ENCODE measurements at regions not wholly inside any gene's neighbourhood (a gene's known extent, or its start where the extent isn't known, plus 50 kb on each side); places are given as distances from the start of the nearest gene placed in this dataset.
"Not testable (repeated sequence)": the region's sequence is repeated elsewhere in the genome, so short reads cannot be mapped to it uniquely, and the experiment has no call there.

DNA sequence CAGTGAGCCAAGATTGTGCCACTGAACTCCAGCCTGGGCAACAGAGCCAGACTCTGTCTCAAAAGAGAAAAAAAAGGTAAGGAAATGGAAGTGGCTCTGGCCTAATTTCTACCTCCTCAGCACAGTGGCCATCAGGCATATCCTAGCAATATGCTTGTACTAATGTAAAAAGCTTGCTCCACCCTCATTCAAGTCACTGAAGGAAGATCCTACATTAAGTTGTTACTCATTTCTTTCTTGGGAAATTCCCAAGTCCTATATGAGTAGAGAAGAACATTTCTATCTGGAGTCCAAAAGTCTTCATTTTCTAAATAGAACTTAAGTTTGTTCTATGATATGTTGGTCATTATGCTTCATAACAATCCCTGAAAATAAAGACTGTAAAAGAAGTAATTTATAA lies 67.3 kb upstream of the HOXC13 start:
- TF ChIP-seq, protein P1, sequence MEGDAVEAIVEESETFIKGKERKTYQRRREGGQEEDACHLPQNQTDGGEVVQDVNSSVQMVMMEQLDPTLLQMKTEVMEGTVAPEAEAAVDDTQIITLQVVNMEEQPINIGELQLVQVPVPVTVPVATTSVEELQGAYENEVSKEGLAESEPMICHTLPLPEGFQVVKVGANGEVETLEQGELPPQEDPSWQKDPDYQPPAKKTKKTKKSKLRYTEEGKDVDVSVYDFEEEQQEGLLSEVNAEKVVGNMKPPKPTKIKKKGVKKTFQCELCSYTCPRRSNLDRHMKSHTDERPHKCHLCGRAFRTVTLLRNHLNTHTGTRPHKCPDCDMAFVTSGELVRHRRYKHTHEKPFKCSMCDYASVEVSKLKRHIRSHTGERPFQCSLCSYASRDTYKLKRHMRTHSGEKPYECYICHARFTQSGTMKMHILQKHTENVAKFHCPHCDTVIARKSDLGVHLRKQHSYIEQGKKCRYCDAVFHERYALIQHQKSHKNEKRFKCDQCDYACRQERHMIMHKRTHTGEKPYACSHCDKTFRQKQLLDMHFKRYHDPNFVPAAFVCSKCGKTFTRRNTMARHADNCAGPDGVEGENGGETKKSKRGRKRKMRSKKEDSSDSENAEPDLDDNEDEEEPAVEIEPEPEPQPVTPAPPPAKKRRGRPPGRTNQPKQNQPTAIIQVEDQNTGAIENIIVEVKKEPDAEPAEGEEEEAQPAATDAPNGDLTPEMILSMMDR (IDR thresholded peaks at IDR 0.05; ENCODE audit: insufficient read depth in 1 of 2, low read depth in 1 of 2, low read length in 1 of 2, severe bottlenecking in 1 of 2, unreplicated experiment in 1 of 2), result no peak
- H3K27me3 Mint-ChIP-seq (ENCODE audit: insufficient read depth, unreplicated experiment), result peaks cover 3% of the 10 kb centered on the region
- no peak overlapping the region for H3K4me3 Mint-ChIP-seq (ENCODE audit: unreplicated experiment)
- H3K9me3 ChIP-seq, result no peaks in the 10 kb centered on the region
- H3K9me3 Mint-ChIP-seq (ENCODE audit: unreplicated experiment), result no peaks in the 10 kb centered on the region
- peaks cover 11% of the 10 kb centered on the region for H3K4me1 Mint-ChIP-seq (ENCODE audit: low read depth, unreplicated experiment)
- H3K4me1 ChIP-seq, result peaks cover 20% of the 10 kb centered on the region
- no peaks in the 10 kb centered on the region for H3K27me3 ChIP-seq (replicated peaks; ENCODE audit: control insufficient read depth, insufficient read depth, low read length)
- POLR2A ChIA-PET, result no interaction called here
- no TSS peak for BruUV-seq (replicated peaks)
- H3K36me3 ChIP-seq (ENCODE audit: control insufficient read depth, insufficient read depth, low read length), result no peaks in the 10 kb centered on the region
- H3K27ac Mint-ChIP-seq (ENCODE audit: unreplicated experiment), result no peak overlapping the region
- CTCF ChIA-PET, result no interaction called here
- intact Hi-C loops (cut with micrococcal nuclease; ENCODE audit: unreplicated experiment), result no loop called here
- H3K36me3 Mint-ChIP-seq (ENCODE audit: insufficient read depth, unreplicated experiment), result no peaks in the 10 kb centered on the region
- no peak overlapping the region for H3K4me3 ChIP-seq (ENCODE audit: low read depth, low read length)
- DNase-seq, result no peak

DNA sequence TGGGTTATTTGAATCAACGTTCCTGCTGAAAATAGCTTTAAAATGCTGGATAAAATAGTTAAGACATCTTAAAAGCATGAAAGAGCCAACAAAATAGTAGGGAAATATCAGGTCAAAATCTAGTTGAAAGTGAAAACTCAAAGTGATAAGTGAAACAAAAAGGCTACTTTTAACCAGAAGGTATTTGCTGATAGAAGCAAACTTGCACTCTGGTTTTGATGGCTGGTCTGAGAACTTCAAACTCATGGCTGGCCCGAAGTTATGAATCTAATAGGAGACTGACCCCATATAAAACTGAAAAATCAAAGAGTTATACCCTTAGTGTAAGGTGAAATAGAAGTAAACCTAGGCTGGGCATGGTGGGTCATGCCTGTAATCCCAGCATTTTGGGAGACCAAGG lies 66.3 kb upstream of the HOXC13 start:
- Mint-ChIP-seq H3K9me3 (ENCODE audit: unreplicated experiment) (no peaks in the 10 kb centered on the region), H3K4me1 (ENCODE audit: low read depth, unreplicated experiment) (peaks cover 11% of the 10 kb centered on the region), H3K36me3 (ENCODE audit: insufficient read depth, unreplicated experiment) (no peaks in the 10 kb centered on the region), H3K4me3 (ENCODE audit: unreplicated experiment) (no peak overlapping the region), H3K27ac (ENCODE audit: unreplicated experiment) (no peak overlapping the region), H3K27me3 (ENCODE audit: insufficient read depth, unreplicated experiment) (peaks cover 3% of the 10 kb centered on the region)
- Histone ChIP-seq H3K9me3 (no peaks in the 10 kb centered on the region), H3K36me3 (ENCODE audit: control insufficient read depth, insufficient read depth, low read length) (no peaks in the 10 kb centered on the region), H3K4me1 (peaks cover 15% of the 10 kb centered on the region), H3K27me3 (replicated peaks; ENCODE audit: control insufficient read depth, insufficient read depth, low read length) (no peaks in the 10 kb centered on the region), H3K4me3 (ENCODE audit: low read depth, low read length) (no peak overlapping the region)
- intact Hi-C loops (cut with micrococcal nuclease; ENCODE audit: unreplicated experiment), result no loop called here
- BruUV-seq (replicated peaks), result no TSS peak
- POLR2A ChIA-PET, result no interaction called here
- TF ChIP-seq, protein P1 (IDR thresholded peaks at IDR 0.05; ENCODE audit: insufficient read depth in 1 of 2, low read depth in 1 of 2, low read length in 1 of 2, severe bottlenecking in 1 of 2, unreplicated experiment in 1 of 2), result no peak
- DNase-seq, result no peak
- CTCF ChIA-PET, result no interaction called here

DNA sequence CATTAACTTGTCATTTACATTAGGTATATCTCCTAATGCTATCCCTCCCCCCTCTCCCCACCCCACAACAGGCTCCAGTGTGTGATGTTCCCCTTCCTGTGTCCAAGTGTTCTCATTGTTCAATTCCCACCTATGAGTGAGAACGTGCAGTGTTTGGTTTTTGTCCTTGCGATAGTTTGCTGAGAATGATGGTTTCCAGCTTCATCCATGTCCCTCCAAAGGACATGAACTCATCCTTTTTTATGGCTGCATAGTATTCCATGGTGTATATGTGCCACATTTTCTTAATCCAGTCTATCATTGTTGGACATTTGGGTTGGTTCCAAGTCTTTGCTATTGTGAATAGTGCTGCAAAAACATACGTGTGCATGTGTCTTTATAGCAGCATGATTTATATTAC lies 60.7 kb upstream of the HOXC13 start:
- H3K36me3 ChIP-seq (ENCODE audit: control insufficient read depth, insufficient read depth, low read length); POLR2A ChIA-PET; H3K27me3 ChIP-seq (replicated peaks; ENCODE audit: control insufficient read depth, insufficient read depth, low read length); DNase-seq; BruUV-seq (replicated peaks); H3K4me3 Mint-ChIP-seq (ENCODE audit: unreplicated experiment); CTCF ChIA-PET; H3K27ac Mint-ChIP-seq (ENCODE audit: unreplicated experiment); intact Hi-C loops (cut with micrococcal nuclease; ENCODE audit: unreplicated experiment); H3K36me3 Mint-ChIP-seq (ENCODE audit: insufficient read depth, unreplicated experiment); H3K4me1 ChIP-seq; H3K4me1 Mint-ChIP-seq (ENCODE audit: low read depth, unreplicated experiment); H3K9me3 Mint-ChIP-seq (ENCODE audit: unreplicated experiment); H3K9me3 ChIP-seq; H3K4me3 ChIP-seq (ENCODE audit: low read depth, low read length): not testable (repeated sequence)
- peaks cover 20% of the 10 kb centered on the region for H3K27me3 Mint-ChIP-seq (ENCODE audit: insufficient read depth, unreplicated experiment)

DNA sequence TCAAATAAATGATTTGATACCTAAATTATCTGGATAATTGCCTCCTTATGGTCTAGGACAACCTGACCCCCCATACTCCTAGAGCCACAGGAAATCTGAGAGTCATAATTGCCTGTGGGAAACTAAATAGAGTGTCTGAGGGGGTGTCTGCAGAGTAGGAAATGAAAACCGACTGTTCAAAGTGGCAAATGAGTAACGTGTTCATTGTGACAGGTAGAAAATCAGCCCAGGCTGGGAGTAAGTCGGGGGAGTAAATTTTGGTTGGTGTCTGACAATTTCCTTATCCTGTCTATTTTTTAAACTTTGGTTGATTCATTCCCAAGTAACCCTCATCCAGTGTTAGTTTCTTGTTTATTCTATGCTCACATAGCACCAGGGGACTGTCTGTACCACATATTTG lies 51.6 kb upstream of the HOXC13 start:
- ChIA-PET POLR2A (no interaction called here), CTCF (interaction anchor here (0.6 kb wide), 1 partner anchor 23 kb away, joined by 3 read pairs; no protein-coding TSS in a partner anchor)
- TF ChIP-seq, protein P1 (IDR thresholded peaks at IDR 0.05; ENCODE audit: insufficient read depth in 1 of 2, low read depth in 1 of 2, low read length in 1 of 2, severe bottlenecking in 1 of 2, unreplicated experiment in 1 of 2), result no peak
- no peaks in the 10 kb centered on the region for H3K4me1 Mint-ChIP-seq (ENCODE audit: low read depth, unreplicated experiment)
- no peak overlapping the region for H3K4me3 Mint-ChIP-seq (ENCODE audit: unreplicated experiment)
- Histone ChIP-seq H3K9me3 (no peaks in the 10 kb centered on the region), H3K4me3 (ENCODE audit: low read depth, low read length) (no peak overlapping the region), H3K4me1 (no peaks in the 10 kb centered on the region), H3K36me3 (ENCODE audit: control insufficient read depth, insufficient read depth, low read length) (no peaks in the 10 kb centered on the region), H3K27me3 (replicated peaks; ENCODE audit: control insufficient read depth, insufficient read depth, low read length) (no peaks in the 10 kb centered on the region)
- H3K27me3 Mint-ChIP-seq (ENCODE audit: insufficient read depth, unreplicated experiment), result peaks cover 26% of the 10 kb centered on the region
- DNase-seq, result no peak
- BruUV-seq (replicated peaks), result no TSS peak
- intact Hi-C loops (cut with micrococcal nuclease; ENCODE audit: unreplicated experiment), result no loop called here
- no peaks in the 10 kb centered on the region for H3K9me3 Mint-ChIP-seq (ENCODE audit: unreplicated experiment)
- H3K27ac Mint-ChIP-seq (ENCODE audit: unreplicated experiment), result no peak overlapping the region
- H3K36me3 Mint-ChIP-seq (ENCODE audit: insufficient read depth, unreplicated experiment), result no peaks in the 10 kb centered on the region
